RWPE1 (cell line): ENCODE measurements at regions not wholly inside any gene's neighbourhood (a gene's known extent, or its start where the extent isn't known, plus 50 kb on each side); places are given as distances from the start of the nearest gene placed in this dataset.

ENCODE experiments used
- CTCF ChIA-PET: fragments of 350-600 bp; sonication (Branson Sonifier 250); formaldehyde crosslinking; extraction: SDS; loops from one replicate; lab custom pipeline; 2021; lab: Yijun Ruan, JAX
- POLR2A ChIA-PET: fragments of 400-600 bp; formaldehyde crosslinking; extraction: SDS; loops from one replicate; lab custom pipeline; 2020; ENCODE audit warnings: antibody characterized with exemption; ENCODE audit not compliant: low non-redundant PET; lab: Yijun Ruan, JAX
- DNase-seq: peaks from one replicate; pipeline ENCODE4 v3.0.0; 2012; ENCODE audit warnings: low spot score
- H3K27ac ChIP-seq: fragments of 450-650 bp; 2 replicates; pipeline ENCODE4 v1.5.1; 2017
- TF ChIP-seq, protein P1 (sequence below): fragments of 450-650 bp; conservative IDR thresholded peaks from 2 replicates; pipeline ENCODE4 v1.5.1; 2017; ENCODE audit warnings: low read depth, mild to moderate bottlenecking

DNA sequence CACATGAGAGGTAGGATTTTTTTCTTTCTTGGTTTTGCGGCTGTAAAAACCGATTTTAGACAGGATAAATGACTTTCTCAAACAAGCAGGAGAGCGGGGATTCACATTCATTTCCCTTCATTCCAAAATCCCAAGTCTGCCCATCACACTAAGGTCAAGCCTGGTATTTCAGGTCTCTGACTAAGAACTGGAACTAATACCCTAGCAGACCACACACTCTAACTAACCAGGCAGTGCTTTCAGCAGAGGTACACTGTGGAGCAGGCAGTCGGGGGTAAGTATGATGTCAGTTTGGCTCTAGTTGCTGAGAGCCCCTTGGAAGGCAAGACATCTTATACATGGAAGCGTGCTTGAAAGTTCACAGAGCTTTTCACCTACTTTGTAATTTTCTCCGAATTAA lies 128.1 kb upstream of the LHCGR start:
- ChIA-PET POLR2A (no interaction called here), CTCF (no interaction called here)
- H3K27ac ChIP-seq = no peak overlapping the region
- TF ChIP-seq, protein P1, sequence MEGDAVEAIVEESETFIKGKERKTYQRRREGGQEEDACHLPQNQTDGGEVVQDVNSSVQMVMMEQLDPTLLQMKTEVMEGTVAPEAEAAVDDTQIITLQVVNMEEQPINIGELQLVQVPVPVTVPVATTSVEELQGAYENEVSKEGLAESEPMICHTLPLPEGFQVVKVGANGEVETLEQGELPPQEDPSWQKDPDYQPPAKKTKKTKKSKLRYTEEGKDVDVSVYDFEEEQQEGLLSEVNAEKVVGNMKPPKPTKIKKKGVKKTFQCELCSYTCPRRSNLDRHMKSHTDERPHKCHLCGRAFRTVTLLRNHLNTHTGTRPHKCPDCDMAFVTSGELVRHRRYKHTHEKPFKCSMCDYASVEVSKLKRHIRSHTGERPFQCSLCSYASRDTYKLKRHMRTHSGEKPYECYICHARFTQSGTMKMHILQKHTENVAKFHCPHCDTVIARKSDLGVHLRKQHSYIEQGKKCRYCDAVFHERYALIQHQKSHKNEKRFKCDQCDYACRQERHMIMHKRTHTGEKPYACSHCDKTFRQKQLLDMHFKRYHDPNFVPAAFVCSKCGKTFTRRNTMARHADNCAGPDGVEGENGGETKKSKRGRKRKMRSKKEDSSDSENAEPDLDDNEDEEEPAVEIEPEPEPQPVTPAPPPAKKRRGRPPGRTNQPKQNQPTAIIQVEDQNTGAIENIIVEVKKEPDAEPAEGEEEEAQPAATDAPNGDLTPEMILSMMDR = no peak
- DNase-seq = no peak

GRCh38 chr2:48874282-48874681 lies 118.8 kb upstream of the LHCGR start:
- DNase-seq = no peak
- ChIA-PET POLR2A (no interaction called here), CTCF (interaction anchor here (0.5 kb wide), 1 partner anchor 958 kb away, joined by 3 read pairs; no protein-coding TSS in a partner anchor)
- H3K27ac ChIP-seq = no peak overlapping the region
- TF ChIP-seq, protein P1 = no peak

DNA sequence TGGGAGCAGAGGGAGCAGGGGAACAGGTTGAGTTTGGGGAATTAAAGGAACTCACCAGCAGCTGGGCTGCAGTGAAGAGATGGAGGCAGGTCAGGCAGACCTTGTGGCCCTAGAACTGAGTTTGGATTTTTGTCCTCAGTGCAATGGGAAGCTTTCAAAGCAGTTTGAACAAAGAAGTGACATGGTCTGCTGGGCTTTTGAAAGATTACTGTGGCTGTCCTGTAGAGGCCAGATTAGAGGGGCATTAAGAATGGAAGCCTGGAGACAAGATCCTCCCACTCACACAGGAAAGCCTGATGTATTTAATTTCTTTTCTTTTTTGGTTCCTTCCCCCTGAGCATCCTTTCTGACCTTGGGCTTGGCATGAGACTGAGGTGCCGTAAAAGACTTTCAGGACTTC lies 118.1 kb upstream of the LHCGR start:
- TF ChIP-seq, protein P1 = no peak
- CTCF ChIA-PET = interaction anchor here (0.6 kb wide), 1 partner anchor 1420 kb away, joined by 4 read pairs; no protein-coding TSS in a partner anchor
- H3K27ac ChIP-seq = no peak overlapping the region
- POLR2A ChIA-PET = no interaction called here
- no peak for DNase-seq

- CTCF ChIA-PET = no interaction called here
- H3K27ac ChIP-seq = no peak overlapping the region
- POLR2A ChIA-PET = no interaction called here
- TF ChIP-seq, protein P1 = no peak
- DNase-seq = no peak
These were observed 115.4 kb upstream of the LHCGR start for GRCh38 chr2:48870942-48871341.

- POLR2A ChIA-PET = no interaction called here
- H3K27ac ChIP-seq = no peak overlapping the region
- CTCF ChIA-PET = no interaction called here
- TF ChIP-seq, protein P1 = no peak
- DNase-seq = no peak
These were observed 115.0 kb upstream of the LHCGR start for GRCh38 chr2:48870503-48870902.

GRCh38 chr2:48865704-48866103 lies 110.2 kb upstream of the LHCGR start:
- TF ChIP-seq, protein P1 = no peak
- DNase-seq = no peak
- H3K27ac ChIP-seq = no peak overlapping the region
- POLR2A ChIA-PET = no interaction called here
- CTCF ChIA-PET = no interaction called here
